Activated naive CD4-positive, alpha-beta T cell treated with anti-CD3 and anti-CD28 coated beads for 36 hours (primary cell): ENCODE measurements at regions not wholly inside any gene's neighbourhood (a gene's known extent, or its start where the extent isn't known, plus 50 kb on each side); places are given as distances from the start of the nearest gene placed in this dataset.

Source experiments
- CTCF ChIA-PET: fragments of 350-600 bp; sonication (Branson Sonifier 250); formaldehyde crosslinking; loops from one replicate; lab custom pipeline; 2021; ENCODE audit warnings: antibody characterized with exemption; lab: Charles Lee
- DNase-seq: peaks from one replicate; pipeline ENCODE4 v3.0.0-alpha.2; 2020
- H3K27ac Mint-ChIP-seq: one replicate; pipeline ENCODE4 v1.8.0; 2021; ENCODE audit warnings: mild to moderate bottlenecking, mixed read lengths
- H3K27me3 Mint-ChIP-seq: one replicate; pipeline ENCODE4 v1.8.0; 2021; ENCODE audit warnings: low read depth, mixed read lengths
- H3K36me3 Mint-ChIP-seq: one replicate; pipeline ENCODE4 v1.8.0; 2021; ENCODE audit warnings: low read depth, mixed read lengths
- H3K4me1 Mint-ChIP-seq: one replicate; pipeline ENCODE4 v1.8.0; 2021; ENCODE audit warnings: low read depth, mixed read lengths
- H3K4me3 Mint-ChIP-seq: one replicate; pipeline ENCODE4 v1.8.0; 2021; ENCODE audit warnings: mild to moderate bottlenecking, moderate library complexity, mixed read lengths
- H3K9me3 Mint-ChIP-seq: one replicate; pipeline ENCODE4 v1.8.0; 2021; ENCODE audit warnings: mixed read lengths
- intact Hi-C: fragments of 100-400 bp; cut with micrococcal nuclease; formaldehyde crosslinking; loops from one replicate; pipeline ENCODE4 v1.15.1; 2023

DNA sequence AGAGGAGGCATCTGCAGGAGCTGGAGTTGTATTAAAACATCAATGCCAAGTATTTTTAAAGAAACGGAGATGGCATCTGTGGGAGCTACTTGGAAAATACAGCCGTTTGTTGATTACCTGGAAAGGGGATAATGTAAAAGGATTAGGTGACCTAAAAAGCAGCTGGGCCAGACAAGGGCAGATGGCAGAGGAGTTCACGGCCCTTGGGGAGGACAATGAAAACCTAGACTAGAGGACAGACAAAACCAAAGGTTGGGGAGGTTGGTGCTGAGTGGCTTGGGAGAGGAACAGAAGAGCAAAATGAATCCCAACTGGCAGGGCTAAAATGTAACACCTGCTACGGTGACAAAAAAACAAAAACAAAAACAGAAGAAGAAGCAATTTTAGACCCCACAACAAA lies 260.5 kb upstream of the JARID2 start:
- CTCF ChIA-PET, result interaction anchor here (1.3 kb wide), 1 partner anchor 10 kb away, joined by 3 read pairs; no protein-coding TSS in a partner anchor
- no peaks in the 10 kb centered on the region for H3K9me3 Mint-ChIP-seq
- intact Hi-C loops, result no loop called here

DNA sequence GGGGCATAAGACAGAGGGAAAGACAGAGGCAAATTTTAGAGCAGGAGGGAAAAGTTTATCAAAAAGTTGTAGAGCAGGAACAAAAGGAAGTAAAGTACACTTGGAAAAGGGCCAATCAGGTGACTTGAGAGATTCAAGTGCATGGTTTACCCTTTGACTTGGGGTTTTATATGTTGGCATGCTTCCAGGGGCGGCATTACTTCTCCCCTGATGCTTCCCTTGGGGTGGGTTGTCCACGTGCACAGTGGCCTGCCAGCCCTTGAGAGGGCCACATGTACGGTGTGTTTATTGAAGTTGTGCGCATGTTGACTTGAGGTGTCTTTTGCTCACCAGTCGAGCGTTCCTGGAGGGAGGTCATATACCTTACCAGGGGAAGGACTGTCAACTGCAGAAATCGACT lies 259.5 kb upstream of the JARID2 start:
- H3K9me3 Mint-ChIP-seq, result no peaks in the 10 kb centered on the region
- no peak overlapping the region for H3K4me3 Mint-ChIP-seq
- H3K4me1 Mint-ChIP-seq, result no peaks in the 10 kb centered on the region
- H3K27ac Mint-ChIP-seq, result no peak overlapping the region
- no peak for DNase-seq
- H3K36me3 Mint-ChIP-seq, result no peaks in the 10 kb centered on the region
- H3K27me3 Mint-ChIP-seq, result peaks cover 3% of the 10 kb centered on the region
- intact Hi-C loops, result no loop called here
- CTCF ChIA-PET, result no interaction called here

More for the DNA sequence above, 260.5 kb upstream of the JARID2 start:
- Mint-ChIP-seq H3K36me3 (no peaks in the 10 kb centered on the region), H3K4me1 (no peaks in the 10 kb centered on the region), H3K27ac (no peak overlapping the region), H3K27me3 (peaks cover 3% of the 10 kb centered on the region), H3K4me3 (no peak overlapping the region)
- DNase-seq, result no peak

DNA sequence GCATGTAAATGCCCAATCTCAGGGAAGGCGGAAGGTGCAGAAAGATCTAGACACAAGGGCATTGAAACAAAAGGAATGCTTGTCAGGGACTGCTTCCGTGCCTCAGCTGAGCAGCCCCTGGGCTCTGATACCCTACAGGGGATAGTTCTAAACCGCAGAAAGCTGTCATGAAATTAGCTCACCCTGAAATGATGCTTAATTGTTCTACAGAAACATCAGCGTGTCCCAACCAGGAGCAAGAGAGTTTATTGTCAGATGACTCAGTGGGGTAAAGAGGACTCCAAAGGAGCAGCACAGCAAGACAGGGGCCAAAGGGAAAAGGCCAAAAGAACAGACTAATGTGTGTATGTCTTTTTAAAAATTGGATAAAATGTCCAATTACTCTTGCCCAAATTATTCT lies 258.4 kb upstream of the JARID2 start:
- CTCF ChIA-PET, result interaction anchor here (0.6 to 1.1 kb wide), 2 partner anchors 142 to 456 kb away, joined by 3 read pairs; no protein-coding TSS in a partner anchor
- intact Hi-C loops, result no loop called here
- no peak overlapping the region for H3K4me3 Mint-ChIP-seq
- no peaks in the 10 kb centered on the region for H3K9me3 Mint-ChIP-seq
- no peak for DNase-seq
- H3K27ac Mint-ChIP-seq, result no peak overlapping the region
- no peaks in the 10 kb centered on the region for H3K36me3 Mint-ChIP-seq
- H3K4me1 Mint-ChIP-seq, result no peaks in the 10 kb centered on the region
- H3K27me3 Mint-ChIP-seq, result peaks cover 3% of the 10 kb centered on the region

DNA sequence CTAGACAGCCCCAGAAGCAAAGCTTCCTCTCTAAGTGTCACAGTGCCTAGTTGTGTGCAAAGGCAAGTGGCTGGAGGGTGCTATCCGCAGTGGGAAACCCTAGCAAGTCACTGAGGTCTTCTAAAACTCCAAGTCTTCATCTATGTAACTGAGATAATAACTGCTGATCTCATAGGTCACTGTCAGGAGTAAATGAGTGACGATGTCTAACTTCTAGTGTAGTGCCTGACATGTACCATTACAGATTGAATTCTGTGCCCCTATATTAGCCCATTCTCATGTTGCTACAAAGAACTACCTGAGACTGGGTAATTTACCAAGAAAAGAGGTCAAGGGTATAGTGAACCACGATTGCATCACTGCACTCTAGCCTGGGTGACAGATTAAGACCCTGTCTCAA lies 253.5 kb upstream of the JARID2 start:
- CTCF ChIA-PET, result interaction anchor here (0.7 kb wide), 1 partner anchor 237 kb away, joined by 3 read pairs; no protein-coding TSS in a partner anchor
- H3K4me1 Mint-ChIP-seq, result no peaks in the 10 kb centered on the region
- DNase-seq, result no peak
- no peaks in the 10 kb centered on the region for H3K36me3 Mint-ChIP-seq
- intact Hi-C loops, result no loop called here
- no peak overlapping the region for H3K4me3 Mint-ChIP-seq
- H3K9me3 Mint-ChIP-seq, result no peaks in the 10 kb centered on the region
- H3K27ac Mint-ChIP-seq, result no peak overlapping the region
- H3K27me3 Mint-ChIP-seq, result peaks cover 2% of the 10 kb centered on the region

DNA sequence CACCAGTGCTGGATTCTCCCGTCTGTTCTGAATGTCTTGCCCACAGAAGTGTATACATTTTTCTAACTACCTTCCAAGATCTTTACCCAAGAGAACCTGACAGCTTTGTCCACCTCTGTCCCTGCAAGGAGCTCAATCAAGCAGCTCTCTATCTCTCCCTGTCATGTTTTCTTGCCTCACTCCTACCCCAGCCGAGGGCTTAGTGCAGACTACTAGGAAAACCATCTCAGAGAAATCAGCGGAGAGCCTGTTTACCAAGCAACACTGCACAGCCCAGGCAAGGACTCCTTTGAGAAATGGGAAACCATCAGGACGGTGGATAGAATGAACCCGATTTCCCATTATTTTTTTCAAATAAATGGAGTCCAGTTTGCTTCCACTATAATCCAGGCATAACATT lies 250.7 kb upstream of the JARID2 start:
- Mint-ChIP-seq H3K4me1 (no peaks in the 10 kb centered on the region), H3K27me3 (peaks cover 2% of the 10 kb centered on the region), H3K9me3 (no peaks in the 10 kb centered on the region), H3K4me3 (no peak overlapping the region), H3K36me3 (no peaks in the 10 kb centered on the region), H3K27ac (no peak overlapping the region)
- DNase-seq, result no peak
- intact Hi-C loops, result no loop called here
- CTCF ChIA-PET, result interaction anchor here (0.6 kb wide), 1 partner anchor 247 kb away, joined by 3 read pairs; no protein-coding TSS in a partner anchor

DNA sequence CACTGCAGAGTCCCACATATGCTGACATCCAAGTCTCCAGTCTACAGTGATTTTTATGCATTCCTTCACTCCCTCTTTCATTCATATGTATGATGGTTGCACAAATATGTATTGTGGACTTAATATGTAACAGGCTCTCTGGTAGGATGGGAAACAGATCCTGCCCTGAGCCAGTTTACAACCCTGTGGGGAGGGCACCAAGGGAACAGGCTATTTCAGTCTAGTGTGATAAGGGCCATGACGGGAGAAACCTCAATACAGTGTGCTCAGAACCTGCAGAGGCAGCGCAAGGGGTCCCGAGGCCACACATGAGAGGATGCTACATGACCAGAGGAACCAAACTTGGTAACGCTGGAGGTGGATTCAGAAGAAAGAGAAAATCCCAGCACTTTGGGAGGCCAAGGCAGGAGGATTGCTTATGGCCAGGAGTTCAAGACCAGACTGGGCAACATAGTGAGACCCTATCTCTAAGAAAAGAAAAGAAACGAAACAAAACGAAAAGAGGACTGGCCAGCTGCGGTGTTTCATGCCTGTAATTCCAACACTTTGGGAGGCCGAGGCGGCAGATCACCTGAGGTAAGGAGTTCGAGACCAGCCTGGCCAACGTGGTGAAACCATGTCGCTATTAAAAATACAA lies 249.8 kb upstream of the JARID2 start:
- no peaks in the 10 kb centered on the region for H3K36me3 Mint-ChIP-seq
- H3K9me3 Mint-ChIP-seq, result no peaks in the 10 kb centered on the region
- no peaks in the 10 kb centered on the region for H3K4me1 Mint-ChIP-seq
- intact Hi-C loops, result no loop called here
- CTCF ChIA-PET, result no interaction called here
- no peak overlapping the region for H3K27ac Mint-ChIP-seq
- no peak for DNase-seq
- peaks cover 2% of the 10 kb centered on the region for H3K27me3 Mint-ChIP-seq
- no peak overlapping the region for H3K4me3 Mint-ChIP-seq

DNA sequence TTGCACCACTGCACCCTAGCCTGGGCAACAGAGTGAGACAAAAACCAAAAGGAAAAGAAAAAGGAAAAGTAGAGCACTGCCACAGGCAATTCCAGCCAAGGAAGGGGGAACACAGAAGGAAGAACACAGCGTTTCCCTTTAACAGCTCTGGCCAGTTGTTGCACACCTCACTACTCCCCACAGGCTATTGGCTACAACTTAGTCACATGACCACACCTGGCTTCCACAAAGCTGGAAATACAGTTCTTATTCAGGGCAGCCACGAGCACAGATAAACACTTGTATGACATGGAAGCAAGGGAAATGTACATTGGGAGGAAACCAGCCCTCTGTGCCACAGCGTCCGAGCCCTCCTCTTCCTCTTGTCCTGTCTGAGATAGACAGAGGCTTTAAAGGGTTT lies 249.0 kb upstream of the JARID2 start:
- H3K4me1 Mint-ChIP-seq, result no peaks in the 10 kb centered on the region
- no peaks in the 10 kb centered on the region for H3K36me3 Mint-ChIP-seq
- H3K9me3 Mint-ChIP-seq, result no peaks in the 10 kb centered on the region
- DNase-seq, result no peak
- intact Hi-C loops, result no loop called here
- no peak overlapping the region for H3K27ac Mint-ChIP-seq
- peaks cover 2% of the 10 kb centered on the region for H3K27me3 Mint-ChIP-seq
- CTCF ChIA-PET, result no interaction called here
- H3K4me3 Mint-ChIP-seq, result no peak overlapping the region

DNA sequence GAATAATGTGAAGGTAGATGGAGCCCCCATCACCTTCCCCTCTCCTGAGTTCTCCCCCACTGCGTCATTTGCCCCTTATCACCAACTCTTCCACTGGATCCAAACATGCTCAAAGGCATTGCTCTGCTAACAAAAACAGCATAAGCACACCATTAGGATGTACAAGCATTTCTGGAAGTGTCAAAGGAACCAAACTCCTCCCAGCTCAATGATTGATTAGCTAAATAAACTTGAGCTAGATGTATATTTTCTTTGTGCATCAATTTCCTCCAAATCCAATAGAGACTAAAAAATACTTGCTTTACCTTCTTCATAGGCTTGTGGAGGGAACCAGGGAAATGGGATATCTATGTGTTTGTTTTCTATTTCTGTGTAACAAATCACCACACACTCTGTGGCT lies 248.4 kb upstream of the JARID2 start:
- Mint-ChIP-seq H3K36me3 (no peaks in the 10 kb centered on the region), H3K4me1 (no peaks in the 10 kb centered on the region), H3K4me3 (no peak overlapping the region), H3K27me3 (peaks cover 2% of the 10 kb centered on the region), H3K9me3 (no peaks in the 10 kb centered on the region), H3K27ac (no peak overlapping the region)
- intact Hi-C loops, result no loop called here
- DNase-seq, result no peak
- CTCF ChIA-PET, result no interaction called here

DNA sequence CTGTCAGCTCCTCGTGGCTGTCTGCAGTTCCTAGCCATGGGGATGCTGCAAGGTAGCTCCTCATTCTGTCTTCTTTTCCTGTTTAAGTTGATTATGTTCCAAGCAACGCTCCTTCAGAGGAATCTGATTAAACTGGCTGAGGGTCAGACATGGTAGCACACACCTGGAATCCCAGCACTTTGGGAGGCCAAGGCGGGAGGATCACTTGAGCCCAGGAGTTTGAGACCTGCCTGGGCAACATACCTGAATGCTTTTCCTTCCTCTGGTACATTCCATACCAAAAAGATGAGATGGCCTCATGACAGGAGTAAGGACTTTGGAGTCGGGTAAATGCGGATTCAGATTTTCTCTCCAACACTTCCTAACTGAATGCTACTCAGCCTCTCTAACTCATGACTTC lies 246.8 kb upstream of the JARID2 start:
- Mint-ChIP-seq H3K27me3 (peaks cover 2% of the 10 kb centered on the region), H3K36me3 (no peaks in the 10 kb centered on the region), H3K27ac (no peak overlapping the region), H3K4me1 (no peaks in the 10 kb centered on the region), H3K4me3 (no peak overlapping the region), H3K9me3 (no peaks in the 10 kb centered on the region)
- DNase-seq, result no peak
- CTCF ChIA-PET, result no interaction called here
- intact Hi-C loops, result no loop called here

DNA sequence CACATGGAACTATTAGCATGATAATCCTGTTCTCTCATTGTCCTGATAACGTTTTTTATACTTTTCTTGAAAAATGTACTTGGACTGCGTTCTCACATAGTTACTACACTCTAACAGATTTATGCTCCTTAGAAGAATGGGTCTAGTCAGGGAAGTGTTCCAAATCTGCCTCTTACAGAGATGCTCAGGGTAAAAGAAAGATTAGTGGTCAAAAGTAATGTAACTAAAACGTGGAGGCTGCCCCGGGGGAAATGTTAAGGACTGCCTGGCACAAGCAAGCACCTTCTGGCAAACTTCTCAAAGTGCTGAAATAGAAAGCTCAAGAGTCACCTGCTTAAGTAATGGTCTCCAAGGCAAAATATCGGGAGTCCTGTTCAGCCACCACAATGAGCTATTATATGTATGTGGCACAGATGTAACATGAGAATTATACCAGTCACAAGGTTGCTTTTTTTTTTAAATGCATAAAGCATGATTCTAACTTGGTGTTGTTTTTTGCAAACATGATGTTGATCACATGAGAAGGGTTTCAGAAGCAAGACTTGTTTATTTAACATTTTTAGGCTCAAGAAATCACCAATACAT lies 244.5 kb upstream of the JARID2 start:
- Mint-ChIP-seq H3K4me3 (no peak overlapping the region), H3K27me3 (peaks cover 2% of the 10 kb centered on the region), H3K27ac (no peak overlapping the region), H3K9me3 (no peaks in the 10 kb centered on the region), H3K4me1 (no peaks in the 10 kb centered on the region), H3K36me3 (no peaks in the 10 kb centered on the region)
- CTCF ChIA-PET, result interaction anchor here (0.7 kb wide), 1 partner anchor 286 kb away, joined by 4 read pairs; no protein-coding TSS in a partner anchor
- intact Hi-C loops, result no loop called here
- no peak for DNase-seq

DNA sequence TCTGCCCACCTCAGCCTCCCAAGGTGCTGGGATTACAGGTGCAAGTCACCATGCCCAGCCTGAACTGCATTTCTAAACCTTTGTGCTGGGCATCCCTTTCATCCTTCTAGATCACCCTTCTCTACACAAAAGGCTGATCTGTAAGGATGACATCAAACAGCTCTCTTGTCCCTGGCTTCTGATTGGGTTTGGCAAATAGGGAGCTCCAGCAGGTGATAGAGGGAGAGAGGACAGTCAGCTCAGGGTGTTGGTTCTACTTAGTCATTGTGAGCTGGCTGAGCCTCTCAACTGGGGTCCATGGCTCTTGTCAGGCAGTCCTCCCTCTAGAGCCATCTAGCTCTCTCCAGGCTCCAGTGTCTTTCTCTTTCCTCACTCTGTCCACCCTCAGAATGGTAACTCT lies 237.6 kb upstream of the JARID2 start:
- H3K9me3 Mint-ChIP-seq, result no peaks in the 10 kb centered on the region
- H3K4me1 Mint-ChIP-seq, result no peaks in the 10 kb centered on the region
- H3K27me3 Mint-ChIP-seq, result no peaks in the 10 kb centered on the region
- H3K36me3 Mint-ChIP-seq, result no peaks in the 10 kb centered on the region
- DNase-seq, result no peak
- intact Hi-C loops, result no loop called here
- no peak overlapping the region for H3K27ac Mint-ChIP-seq
- no peak overlapping the region for H3K4me3 Mint-ChIP-seq
- CTCF ChIA-PET, result no interaction called here

DNA sequence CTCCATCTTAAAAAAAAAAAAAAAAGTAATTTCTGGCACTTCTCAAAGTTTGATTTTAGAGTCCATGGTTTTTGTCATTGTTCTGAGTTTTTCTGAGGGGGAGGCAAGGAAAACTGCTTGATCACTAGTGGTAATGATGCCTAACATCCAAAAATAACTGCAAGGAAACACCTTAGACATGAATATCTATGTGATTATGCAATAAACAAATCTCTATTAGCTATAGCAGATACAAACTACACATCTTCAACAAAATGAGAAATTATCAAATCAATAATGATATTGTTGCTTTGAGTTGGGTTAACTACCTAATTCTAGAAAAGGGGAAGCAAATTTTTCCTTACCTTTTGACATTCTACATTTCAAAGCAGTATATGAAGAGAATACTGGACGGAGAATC lies 230.9 kb upstream of the JARID2 start:
- Mint-ChIP-seq H3K4me1 (peaks cover 14% of the 10 kb centered on the region), H3K9me3 (no peaks in the 10 kb centered on the region), H3K27ac (no peak overlapping the region), H3K4me3 (no peak overlapping the region), H3K36me3 (no peaks in the 10 kb centered on the region), H3K27me3 (peaks cover 11% of the 10 kb centered on the region)
- CTCF ChIA-PET, result no interaction called here
- DNase-seq, result no peak
- intact Hi-C loops, result no loop called here

DNA sequence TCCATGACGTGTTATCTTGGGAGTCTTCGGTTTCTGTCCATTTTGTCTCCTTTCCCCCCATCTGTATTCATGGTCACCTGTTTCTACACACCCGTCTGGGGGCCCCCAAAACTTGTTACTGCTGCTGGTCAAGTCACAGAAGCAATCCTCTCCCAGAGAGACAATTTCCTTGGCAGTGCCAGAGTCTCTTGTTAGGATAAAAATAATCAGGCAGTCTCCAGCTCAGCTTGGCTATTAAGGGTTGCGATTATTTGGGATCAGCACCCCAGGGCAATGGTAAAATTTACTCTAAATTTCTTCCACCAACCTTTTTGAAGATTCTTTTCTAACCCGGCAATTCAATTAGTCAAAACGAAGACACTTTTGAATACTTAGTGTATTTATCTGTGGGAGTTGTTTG lies 229.1 kb upstream of the JARID2 start:
- Mint-ChIP-seq H3K9me3 (no peaks in the 10 kb centered on the region), H3K36me3 (no peaks in the 10 kb centered on the region), H3K4me1 (peaks cover 17% of the 10 kb centered on the region), H3K4me3 (no peak overlapping the region), H3K27ac (no peak overlapping the region), H3K27me3 (peaks cover 12% of the 10 kb centered on the region)
- CTCF ChIA-PET, result no interaction called here
- intact Hi-C loops, result no loop called here
- DNase-seq, result no peak
